ENCODE measurements at regions not wholly inside any gene's neighbourhood (a gene's known extent, or its start where the extent isn't known, plus 50 kb on each side); places are given as distances from the start of the nearest gene placed in this dataset.

DNA sequence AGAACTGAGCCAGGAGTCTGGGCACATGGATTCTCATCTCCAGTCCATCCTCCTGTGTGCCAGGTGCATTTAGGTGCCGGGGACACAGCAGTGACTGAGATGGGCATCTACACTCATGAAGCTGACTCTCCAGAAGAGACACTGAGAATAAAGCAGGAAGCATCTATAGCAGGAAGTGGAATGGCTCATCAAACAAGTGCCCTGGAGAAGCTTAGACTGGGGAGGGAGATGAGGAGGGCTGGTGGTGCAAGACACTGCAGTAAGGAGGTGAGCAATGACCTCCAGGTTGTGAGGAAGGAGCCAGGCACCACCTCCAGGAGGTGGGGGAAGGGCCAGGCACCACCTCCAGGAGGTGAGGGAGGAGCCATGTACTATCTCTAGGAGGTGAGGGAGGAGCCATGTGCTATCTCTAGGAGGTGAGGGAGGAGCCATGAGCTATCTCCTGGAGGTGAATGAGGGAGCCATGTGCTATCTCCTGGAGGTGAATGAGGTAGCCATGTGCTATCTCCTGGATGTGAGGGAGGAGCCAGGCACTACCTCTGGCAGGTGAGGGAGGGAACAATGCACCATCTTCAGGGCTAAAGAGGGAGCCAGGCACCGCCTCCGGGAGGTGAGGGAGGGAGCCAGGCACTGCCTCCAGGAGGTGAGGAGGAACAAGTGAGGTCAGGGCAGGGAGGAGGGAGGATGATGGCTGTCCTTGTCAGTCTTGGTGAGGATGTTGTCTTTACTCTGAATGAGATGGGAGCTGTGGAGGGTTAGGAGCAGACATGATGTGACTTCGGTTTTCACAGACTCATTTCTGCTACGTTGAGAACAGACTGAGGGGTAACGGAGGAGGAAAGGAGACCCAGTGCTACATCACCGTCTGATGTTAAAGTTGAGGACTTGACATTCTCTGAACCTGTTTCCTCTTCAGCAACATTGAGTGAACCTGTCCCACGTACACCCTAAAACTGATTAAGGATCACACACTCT lies 961.9 kb upstream of the TMEM132C start:
- intact Hi-C loops (cut with DNase I): no loop called here
- no peak for DNase-seq (ENCODE audit: low spot score)
- ATAC-seq: no peak

DNA sequence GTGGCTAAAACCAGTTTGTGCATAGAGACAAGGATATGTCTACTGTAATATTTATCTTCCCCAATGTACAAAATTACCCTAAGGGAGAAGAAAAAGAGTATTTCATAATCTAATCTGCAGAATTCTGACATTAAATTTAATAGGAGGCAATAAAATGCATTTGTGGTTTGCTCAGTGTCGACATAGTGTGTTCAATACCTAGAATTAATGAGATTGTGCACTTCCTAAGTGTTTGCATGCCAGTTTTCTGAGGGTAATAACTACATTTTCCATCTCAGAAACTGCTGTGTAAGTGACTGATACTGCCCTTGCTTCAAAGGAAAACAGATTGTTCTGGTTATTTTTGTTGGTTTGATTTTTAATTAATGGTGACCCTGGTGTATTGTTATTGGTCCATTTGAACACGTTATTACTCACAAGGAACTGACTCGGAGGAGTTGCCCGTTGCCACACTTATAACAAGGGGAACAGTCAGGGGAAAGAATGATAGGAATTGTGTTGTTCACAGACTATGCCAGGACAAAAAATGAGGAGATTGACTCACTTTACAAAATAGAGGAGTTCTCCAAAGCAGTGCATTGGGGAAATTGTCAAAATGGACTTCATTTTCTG lies 960.3 kb upstream of the TMEM132C start:
- intact Hi-C loops (cut with DNase I): no loop called here
- ATAC-seq (no peak), DNase-seq (ENCODE audit: low spot score) (no peak)

DNA sequence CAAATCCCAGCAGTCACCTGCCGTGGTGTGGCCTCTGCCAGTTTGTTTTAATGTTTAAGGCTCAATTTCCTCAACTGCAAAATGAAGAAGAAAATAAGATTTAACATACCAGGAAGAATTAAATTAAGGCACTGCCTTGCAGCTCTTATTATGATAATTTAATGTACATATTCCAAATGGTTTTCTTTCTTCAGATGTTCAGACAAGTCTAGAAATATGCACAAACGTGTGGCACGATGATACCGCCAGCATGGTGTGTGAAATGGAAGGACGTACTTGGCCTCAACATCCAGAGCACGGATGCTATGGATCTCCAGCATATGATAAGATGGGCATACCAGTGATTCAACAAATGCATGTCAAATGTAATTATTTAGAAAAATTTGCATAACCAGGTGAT lies 959.4 kb upstream of the TMEM132C start:
- intact Hi-C loops (cut with DNase I): no loop called here
- ATAC-seq (no peak), DNase-seq (ENCODE audit: low spot score) (no peak)

DNA sequence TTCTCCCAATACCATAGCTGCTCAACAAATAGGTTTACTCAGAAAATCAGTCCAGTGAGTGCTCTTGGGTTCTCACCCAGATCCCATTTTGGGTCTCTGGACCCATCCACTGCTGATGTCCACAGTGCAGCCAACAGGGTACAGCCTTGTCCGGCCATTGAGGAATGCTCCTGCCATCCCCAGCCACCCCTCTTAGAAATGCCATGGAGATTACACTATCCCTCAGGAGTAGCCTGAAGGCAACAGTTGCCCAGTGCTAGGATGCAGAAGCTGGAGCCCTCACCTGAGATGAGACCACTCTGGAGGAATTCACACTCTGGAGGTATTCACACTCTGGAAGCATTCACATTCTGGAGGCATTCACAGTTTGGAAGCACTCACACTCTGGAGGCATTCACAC lies 958.8 kb upstream of the TMEM132C start:
- intact Hi-C loops (cut with DNase I): no loop called here

DNA sequence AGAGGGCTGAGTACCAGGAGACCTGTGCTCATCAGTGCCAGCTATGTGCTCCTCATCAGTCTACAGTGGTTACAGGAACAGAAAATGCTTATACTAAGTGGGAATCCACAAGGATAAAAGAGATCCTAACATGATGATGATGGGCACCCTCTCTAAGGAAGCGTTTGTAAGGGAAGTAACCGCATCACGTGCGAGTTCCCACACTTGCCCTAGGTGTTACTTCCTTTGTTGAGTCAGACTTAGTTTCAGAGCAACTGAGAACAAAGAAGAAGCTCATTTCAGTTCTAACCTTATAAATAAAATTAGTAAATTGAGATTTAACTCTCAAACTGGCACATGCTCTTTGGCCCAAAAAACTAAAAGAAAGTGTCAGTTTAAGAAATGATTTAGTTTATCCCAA lies 956.4 kb upstream of the TMEM132C start:
- no peak for ATAC-seq
- no peak for DNase-seq (ENCODE audit: low spot score)
- intact Hi-C loops (cut with DNase I): no loop called here

More for the DNA sequence above, 958.8 kb upstream of the TMEM132C start:
- DNase-seq (ENCODE audit: low spot score) (no peak), ATAC-seq (no peak)

DNA sequence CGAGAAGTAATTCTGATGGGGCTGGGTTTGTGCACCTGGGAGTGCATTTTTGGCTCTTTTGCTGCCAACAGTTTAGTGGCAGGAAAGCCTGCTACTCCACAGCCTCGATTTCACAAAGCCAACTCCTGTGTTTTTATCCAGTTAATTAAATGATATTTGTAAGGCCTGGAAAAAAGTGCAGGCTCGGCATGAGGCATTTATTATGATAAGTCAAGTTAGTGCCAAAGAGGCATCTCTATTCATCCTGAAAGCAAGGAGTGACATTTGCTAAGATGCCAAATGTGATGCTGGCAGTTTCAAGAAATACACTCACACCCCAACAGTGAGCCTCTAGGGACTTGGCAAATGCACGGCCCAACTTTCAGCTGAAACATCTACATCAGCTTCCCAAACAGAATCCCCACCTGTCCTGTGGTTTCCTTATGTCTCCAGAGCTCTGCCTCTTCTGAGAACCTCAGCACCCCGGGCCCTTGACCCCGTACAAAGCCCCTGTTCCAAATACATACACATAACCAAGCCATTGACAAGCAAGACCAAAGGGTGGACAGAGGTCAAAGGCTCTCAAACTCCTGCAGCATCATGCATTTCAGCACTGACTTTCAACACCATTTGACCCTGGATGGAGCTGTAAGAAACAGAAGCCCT lies 955.1 kb upstream of the TMEM132C start:
- ATAC-seq (peak; percentile 15), DNase-seq (ENCODE audit: low spot score) (no peak)
- intact Hi-C loops (cut with DNase I): no loop called here

DNA sequence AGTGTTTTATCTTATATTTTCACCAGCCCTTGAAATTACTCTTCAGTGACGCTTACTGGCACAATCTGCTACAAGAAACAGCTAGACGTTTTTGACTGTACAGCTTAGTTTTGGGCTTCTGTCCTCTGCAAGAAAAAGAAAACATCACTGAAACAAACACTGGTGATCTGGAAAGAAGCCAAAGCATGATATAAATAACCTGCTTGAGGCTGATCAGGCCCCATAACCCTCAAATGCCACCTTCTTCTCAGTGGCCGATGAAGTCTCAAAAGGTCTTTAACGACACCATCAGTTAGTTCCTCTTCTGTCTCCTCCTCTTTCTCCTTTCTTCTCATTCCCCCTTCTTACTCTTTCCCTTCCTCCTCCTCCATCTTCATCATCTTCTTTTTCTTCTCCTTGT lies 942.3 kb upstream of the TMEM132C start:
- intact Hi-C loops (cut with DNase I): no loop called here
- no peak for DNase-seq (ENCODE audit: low spot score)
- no peak for ATAC-seq

DNA sequence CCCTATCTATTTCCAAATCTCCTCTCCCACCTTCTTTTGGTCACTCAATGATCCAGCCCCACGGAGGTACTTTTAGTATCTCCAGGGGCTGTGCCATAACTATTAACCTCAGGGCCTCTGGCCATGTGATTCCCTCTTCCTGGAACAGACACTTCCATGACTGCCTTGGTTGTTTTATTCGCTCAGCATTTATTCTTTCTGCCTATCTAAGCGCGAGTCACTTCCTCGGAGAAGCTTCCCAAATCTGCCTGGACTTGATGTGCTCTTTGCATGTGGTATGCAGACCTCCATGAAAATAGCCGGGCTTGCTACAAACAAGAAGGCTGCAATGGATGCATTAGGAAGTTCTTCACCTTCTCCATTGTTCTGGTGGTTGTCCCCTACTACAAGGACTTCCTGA lies 939.0 kb upstream of the TMEM132C start:
- DNase-seq (ENCODE audit: low spot score): no peak
- ATAC-seq: no peak
- intact Hi-C loops (cut with DNase I): no loop called here

DNA sequence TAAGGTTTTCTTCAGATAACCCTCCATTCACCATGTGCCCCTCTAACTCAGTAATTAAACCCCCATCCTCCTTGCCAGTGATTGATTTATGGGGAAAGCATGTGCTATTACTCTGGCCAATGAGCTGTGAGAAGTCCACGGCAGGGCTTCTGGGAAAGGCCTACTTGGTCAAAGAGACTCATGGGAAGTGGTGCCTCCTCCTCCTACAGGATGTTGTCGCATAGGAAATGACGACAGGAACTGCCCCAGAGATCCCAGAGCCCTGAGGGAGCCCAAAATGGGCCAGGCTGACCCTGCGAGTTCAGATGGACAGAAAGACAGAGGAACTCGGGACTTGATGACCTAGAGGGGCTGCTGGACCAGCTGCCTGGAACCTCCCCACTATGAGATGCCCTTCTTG lies 938.1 kb upstream of the TMEM132C start:
- intact Hi-C loops (cut with DNase I): no loop called here
- ATAC-seq: no peak
- no peak for DNase-seq (ENCODE audit: low spot score)

DNA sequence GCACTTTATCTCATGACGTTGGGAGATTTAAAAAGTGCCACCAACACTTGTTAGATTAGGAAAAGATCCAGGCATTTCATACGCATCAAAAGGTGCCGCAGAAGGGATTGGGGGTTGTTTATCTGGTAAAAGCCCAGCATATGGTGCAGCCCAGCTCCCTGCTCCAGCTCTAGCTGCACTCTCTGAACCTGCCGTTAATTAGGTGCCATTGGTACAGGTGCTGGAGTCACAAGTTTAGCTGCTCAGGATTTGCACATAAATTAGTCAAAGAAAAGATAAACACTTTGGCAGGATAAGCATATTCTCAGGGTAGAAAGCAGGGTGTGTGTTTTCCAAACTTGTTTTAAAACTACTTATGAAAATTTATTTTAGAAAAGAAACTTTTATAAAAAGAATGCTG lies 932.6 kb upstream of the TMEM132C start:
- intact Hi-C loops (cut with DNase I): no loop called here
- ATAC-seq: no peak
- no peak for DNase-seq (ENCODE audit: low spot score)

DNA sequence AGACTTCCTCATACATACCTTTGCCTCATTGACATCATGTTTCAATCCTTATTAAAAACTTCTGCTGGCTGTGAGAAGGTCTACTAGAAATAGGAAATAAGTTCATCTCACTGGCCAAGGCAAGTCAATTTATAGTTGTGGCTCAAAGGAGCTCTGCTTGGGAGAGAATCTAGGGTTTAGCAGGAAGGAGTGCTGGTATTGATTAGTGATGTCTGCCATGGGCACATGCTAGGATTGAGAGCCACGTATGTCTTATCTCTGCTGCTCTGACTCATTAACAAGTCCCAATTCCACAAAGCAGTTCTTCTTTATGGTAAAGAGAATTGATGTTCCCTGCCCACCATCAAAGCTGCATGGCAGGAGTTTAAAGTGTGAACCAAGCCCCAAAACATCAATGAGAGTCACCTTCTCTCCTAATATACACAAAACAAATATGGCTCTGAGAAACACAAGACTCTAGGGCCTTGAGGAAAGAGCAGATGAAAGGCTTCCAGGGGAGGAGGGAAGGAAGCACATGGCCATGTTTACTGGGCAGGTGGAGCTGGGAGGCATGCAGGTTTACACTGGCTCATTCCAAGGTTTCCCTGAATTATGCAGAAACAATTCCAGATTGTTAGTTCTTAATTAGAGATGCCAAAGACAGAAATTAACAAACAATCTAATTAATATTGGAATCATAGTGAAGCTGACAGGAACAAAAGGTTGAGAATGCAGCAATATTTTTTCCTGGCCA lies 931.9 kb upstream of the TMEM132C start:
- ATAC-seq: no peak
- intact Hi-C loops (cut with DNase I): no loop called here
- no peak for DNase-seq (ENCODE audit: low spot score)

DNA sequence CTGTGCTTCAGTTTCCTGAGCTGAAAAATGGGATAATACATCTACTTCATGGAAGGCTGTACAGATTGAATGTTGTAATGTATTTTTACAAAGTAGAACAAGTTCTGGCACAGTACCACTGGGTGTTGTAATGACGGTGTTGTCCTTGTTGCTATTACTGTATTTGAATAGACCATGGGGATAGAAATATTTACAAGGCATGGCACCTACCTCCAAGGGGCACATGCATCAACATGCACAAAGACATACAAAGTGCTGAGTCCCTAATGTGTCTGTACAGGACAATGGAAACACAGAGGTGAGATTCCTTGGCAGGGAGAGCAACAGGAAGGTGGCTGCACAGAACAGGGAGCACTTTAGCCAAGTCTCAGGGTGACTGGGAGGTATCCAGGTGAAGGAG lies 930.6 kb upstream of the TMEM132C start:
- ATAC-seq (no peak), DNase-seq (ENCODE audit: low spot score) (no peak)
- intact Hi-C loops (cut with DNase I): no loop called here

DNA sequence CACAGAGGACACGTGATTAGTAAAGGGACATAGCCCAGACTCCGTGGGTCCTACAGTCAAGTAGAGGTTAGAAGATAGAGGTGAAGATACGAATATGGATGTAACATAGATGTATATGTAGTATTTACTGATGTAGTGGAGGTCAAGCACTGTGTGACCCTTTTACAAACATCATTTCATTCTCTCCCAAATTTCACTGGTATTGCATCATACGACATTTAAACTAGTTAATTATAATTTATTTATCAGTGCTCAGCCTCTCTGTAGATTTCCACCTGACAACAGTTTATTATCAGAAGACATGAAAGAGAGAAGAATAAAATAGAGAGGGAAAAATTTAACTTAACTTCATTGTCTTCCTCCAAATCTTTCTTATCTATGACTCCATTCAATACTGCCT lies 927.9 kb upstream of the TMEM132C start:
- DNase-seq (ENCODE audit: low spot score) (no peak), ATAC-seq (no peak)
- intact Hi-C loops (cut with DNase I): no loop called here

DNA sequence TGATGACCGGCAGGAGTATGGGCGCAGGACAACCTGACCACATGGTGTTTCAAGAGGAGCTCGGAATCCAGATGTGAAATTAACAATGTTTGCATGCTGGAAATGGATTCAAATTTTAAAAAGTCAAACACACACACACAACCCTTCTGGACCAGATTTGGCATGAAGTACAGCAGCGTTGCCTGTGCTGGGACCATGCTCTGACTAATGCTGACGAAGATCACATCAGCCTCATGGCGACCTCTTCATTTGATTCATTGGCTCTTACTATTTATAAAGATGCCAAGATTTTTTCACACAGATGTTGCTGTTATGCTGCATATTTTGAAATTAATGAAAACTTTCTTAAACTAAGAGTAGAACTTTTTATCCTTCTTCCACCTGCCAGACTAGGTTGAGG lies 926.6 kb upstream of the TMEM132C start:
- DNase-seq (ENCODE audit: low spot score) (no peak), ATAC-seq (no peak)
- intact Hi-C loops (cut with DNase I): no loop called here

DNA sequence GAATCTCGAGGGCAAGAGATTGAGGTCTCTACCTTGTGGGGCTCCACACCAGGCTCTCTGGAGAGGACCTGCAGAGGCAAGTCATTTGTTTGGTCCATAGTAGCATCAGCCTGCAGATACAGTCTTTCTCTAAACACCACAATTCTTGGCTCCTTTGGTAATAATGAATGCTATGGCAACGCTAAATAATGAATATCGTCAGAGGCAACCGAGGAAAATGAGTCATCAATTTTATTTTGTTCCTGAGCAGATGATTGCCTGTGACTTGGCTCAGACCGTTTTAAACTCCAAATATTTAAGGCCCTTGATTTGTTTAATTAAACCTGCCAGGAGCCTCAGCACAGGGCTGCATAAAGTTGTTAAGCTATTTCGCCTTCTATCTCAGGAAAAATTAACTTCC lies 924.1 kb upstream of the TMEM132C start:
- no peak for DNase-seq (ENCODE audit: low spot score)
- intact Hi-C loops (cut with DNase I): no loop called here
- no peak for ATAC-seq

DNA sequence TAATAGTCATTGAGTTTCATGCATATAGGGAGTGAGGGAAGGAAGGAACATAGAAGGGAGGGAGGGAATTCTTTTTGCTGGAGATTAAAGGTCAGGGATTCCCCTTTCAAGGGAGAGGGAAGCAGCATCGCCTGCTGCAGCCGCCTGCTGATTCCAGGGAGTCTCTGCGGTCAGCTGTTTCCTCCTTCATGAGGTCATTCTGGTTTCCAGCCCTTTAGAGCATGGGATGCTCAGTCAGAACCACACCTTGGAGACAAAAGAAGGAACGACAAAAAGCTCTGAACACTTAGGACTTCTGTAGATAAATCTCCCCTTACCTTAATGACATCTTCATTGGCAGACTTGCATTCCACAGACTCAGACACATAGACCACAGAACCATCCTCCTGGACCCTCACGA lies 923.0 kb upstream of the TMEM132C start:
- ATAC-seq (no peak), DNase-seq (ENCODE audit: low spot score) (no peak)
- intact Hi-C loops (cut with DNase I): no loop called here

DNA sequence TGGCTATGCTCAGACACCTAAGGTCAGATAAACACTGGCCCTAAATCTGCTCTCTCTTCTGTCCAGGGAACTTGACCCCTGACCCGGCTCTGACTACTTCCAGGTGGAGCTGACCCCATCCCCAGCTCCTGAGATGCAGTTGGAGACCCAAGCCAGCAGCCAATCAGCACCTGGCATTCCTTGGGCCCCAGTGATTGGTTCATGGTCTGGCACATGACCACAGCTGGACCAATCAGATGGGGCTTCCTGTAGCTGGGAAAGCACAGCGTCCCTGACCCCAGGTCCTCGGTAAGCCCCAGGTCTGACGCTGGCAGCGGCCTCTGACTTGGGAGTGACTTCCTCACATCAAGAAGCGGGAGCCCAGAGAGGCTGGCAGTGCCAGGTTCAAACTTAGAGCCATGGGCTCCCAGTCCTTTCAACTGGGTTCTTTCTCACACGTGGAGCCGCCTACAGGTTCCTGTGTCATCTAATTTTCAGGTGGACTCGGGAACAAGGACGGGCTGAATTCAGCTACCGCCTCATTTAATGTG lies 915.4 kb upstream of the TMEM132C start:
- DNase-seq (ENCODE audit: low spot score) (no peak), ATAC-seq (no peak)
- intact Hi-C loops (cut with DNase I): no loop called here

DNA sequence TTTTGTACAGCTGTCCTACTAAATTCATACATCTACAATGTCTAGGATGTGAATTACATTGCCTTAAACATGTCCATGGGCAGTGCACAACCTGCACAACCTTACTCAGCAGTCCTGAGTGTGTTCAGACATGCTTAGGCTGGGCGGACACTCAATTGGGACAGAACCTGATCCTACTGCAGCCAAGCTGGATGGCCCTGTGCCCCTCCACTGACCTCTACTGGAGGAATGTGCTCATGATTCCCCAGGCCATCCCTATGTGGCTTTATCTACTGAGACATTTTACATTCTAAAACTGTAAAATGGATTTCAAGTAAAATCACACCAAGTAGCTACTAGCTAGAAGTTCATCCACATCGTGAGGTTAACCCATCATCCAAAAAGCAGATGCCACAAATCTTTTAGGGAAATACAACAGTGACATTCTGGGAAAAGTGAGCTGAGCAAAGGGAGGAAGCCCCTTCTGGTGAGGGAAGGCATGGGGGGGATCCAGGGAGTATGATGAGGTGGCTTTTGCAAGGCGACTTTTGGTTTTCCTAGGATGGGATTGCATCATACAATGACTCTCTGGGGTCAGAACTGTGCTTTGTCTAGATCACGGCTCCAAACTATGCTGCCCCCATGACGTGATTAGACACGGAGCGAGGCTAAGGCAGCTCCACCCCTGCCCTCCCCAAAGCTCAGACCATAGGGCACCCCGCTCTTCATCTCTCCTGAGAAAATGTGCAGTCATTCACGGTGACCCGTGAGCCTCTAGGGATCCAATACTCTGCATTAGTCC lies 911.7 kb upstream of the TMEM132C start:
- DNase-seq (ENCODE audit: low spot score) (no peak), ATAC-seq (no peak)
- intact Hi-C loops (cut with DNase I): no loop called here

DNA sequence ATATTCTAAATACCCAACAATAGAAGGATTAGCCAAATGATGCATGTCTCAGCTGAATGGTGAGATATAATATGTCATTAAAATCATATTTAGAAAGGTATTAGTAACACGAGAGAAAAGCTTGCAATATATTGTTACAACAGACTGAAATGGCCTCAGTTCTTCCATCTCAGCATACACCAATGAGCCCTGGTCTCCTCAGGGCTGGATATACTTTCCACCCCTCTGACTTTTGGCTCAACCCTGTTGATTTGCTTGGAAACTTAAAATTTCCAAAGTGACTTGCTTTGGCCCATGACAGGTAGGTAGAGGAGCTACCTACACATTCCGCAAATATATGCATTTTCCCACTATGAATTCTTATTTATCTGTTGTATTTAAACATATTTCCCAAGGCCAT lies 908.1 kb upstream of the TMEM132C start:
- intact Hi-C loops (cut with DNase I): no loop called here
- no peak for DNase-seq (ENCODE audit: low spot score)
- ATAC-seq: no peak

Measured in sciatic nerve (tissue), 2 donors.